ENCODE measurements at regions not wholly inside any gene's neighbourhood (a gene's known extent, or its start where the extent isn't known, plus 50 kb on each side); places are given as distances from the start of the nearest gene placed in this dataset.

GRCh38 chr22:27391092-27391770 is 410.3 kb downstream of the MN1 start:
- TF ChIP-seq, protein P1, sequence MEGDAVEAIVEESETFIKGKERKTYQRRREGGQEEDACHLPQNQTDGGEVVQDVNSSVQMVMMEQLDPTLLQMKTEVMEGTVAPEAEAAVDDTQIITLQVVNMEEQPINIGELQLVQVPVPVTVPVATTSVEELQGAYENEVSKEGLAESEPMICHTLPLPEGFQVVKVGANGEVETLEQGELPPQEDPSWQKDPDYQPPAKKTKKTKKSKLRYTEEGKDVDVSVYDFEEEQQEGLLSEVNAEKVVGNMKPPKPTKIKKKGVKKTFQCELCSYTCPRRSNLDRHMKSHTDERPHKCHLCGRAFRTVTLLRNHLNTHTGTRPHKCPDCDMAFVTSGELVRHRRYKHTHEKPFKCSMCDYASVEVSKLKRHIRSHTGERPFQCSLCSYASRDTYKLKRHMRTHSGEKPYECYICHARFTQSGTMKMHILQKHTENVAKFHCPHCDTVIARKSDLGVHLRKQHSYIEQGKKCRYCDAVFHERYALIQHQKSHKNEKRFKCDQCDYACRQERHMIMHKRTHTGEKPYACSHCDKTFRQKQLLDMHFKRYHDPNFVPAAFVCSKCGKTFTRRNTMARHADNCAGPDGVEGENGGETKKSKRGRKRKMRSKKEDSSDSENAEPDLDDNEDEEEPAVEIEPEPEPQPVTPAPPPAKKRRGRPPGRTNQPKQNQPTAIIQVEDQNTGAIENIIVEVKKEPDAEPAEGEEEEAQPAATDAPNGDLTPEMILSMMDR (IDR thresholded peaks at IDR 0.05; ENCODE audit: low read depth, low read length): no peak
- no peak for TF ChIP-seq EZH2phosphoT487 (IDR thresholded peaks at IDR 0.05; ENCODE audit: low read depth)
